Astrocyte (in vitro differentiated cells and primary cell): ENCODE measurements at regions not wholly inside any gene's neighbourhood (a gene's known extent, or its start where the extent isn't known, plus 50 kb on each side); places are given as distances from the start of the nearest gene placed in this dataset.

Experiments used
- EZH2 ChIP-seq: IDR thresholded peaks from 2 replicates; pipeline ENCODE4 v1.6.1; 2012; ENCODE audit warnings: mild to moderate bottlenecking, low read length, inconsistent platforms; ENCODE audit not compliant: insufficient read depth
- TF ChIP-seq, protein P1 (sequence below): IDR thresholded peaks from 2 replicates; pipeline ENCODE4 v1.5.1; 2011; ENCODE audit warnings: low read depth, mild to moderate bottlenecking, inconsistent platforms, low read length, moderate library complexity; ENCODE audit not compliant: insufficient read depth

DNA sequence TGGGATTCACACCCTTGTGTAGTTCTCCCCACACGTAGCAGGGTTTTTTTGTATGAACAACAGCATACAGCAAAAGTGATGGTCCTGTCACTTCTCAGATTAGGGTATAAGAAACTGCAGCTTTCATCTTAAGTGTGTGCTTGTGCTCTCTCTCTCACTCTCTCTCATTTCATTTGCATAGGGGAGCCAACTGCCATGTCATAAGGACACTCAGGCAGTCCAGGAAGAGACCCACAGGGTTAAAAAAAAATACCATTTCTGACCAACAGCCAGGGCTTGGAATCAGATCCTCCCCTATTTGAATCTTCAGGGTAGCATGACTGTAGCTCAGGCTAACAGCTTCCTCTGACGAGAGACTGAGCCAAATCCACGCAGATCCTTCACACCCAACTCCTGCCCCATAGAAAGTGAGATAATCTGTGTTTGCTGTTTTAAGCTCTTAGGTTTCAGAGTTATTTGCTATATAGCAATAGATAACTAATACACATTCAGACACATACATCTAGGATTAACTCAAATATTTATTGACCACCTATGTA is 331.2 kb downstream of the PAPSS1 start:
- TF ChIP-seq, protein P1, sequence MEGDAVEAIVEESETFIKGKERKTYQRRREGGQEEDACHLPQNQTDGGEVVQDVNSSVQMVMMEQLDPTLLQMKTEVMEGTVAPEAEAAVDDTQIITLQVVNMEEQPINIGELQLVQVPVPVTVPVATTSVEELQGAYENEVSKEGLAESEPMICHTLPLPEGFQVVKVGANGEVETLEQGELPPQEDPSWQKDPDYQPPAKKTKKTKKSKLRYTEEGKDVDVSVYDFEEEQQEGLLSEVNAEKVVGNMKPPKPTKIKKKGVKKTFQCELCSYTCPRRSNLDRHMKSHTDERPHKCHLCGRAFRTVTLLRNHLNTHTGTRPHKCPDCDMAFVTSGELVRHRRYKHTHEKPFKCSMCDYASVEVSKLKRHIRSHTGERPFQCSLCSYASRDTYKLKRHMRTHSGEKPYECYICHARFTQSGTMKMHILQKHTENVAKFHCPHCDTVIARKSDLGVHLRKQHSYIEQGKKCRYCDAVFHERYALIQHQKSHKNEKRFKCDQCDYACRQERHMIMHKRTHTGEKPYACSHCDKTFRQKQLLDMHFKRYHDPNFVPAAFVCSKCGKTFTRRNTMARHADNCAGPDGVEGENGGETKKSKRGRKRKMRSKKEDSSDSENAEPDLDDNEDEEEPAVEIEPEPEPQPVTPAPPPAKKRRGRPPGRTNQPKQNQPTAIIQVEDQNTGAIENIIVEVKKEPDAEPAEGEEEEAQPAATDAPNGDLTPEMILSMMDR: no peak
- no peak for TF ChIP-seq EZH2
